ENCODE measurements at regions not wholly inside any gene's neighbourhood (a gene's known extent, or its start where the extent isn't known, plus 50 kb on each side); places are given as distances from the start of the nearest gene placed in this dataset.
"Not testable (repeated sequence)": the region's sequence is repeated elsewhere in the genome, so short reads cannot be mapped to it uniquely, and the experiment has no call there.

GRCh38 chrX:124181515-124181914, 150.9 kb upstream of the TEX13D start:
- H3K27ac ChIP-seq (ENCODE audit: low read depth, low read length); H3K9me3 ChIP-seq (ENCODE audit: control insufficient read depth, insufficient read depth, low read length); POLR2A ChIA-PET; H3K27me3 ChIP-seq (ENCODE audit: control insufficient read depth, insufficient read depth, low read length); DNase-seq (ENCODE audit: low read depth, low spot score); H3K4me3 ChIP-seq (ENCODE audit: low read depth, low read length); CTCF ChIA-PET: not testable (repeated sequence)

- H3K27ac ChIP-seq (ENCODE audit: low read depth, low read length): no peak overlapping the region
- H3K4me3 ChIP-seq (ENCODE audit: low read depth, low read length): no peak overlapping the region
- no peaks in the 10 kb centered on the region for H3K27me3 ChIP-seq (ENCODE audit: control insufficient read depth, insufficient read depth, low read length)
- ChIA-PET POLR2A (no interaction called here), CTCF (no interaction called here)
- DNase-seq (ENCODE audit: low read depth, low spot score): no peak
- H3K9me3 ChIP-seq (ENCODE audit: control insufficient read depth, insufficient read depth, low read length): no peaks in the 10 kb centered on the region
- TF ChIP-seq CTCF (IDR thresholded peaks at IDR 0.05; ENCODE audit: low read depth, low read length): no peak
Measured at GRCh38 chrX:124190440-124190839, 142.0 kb upstream of the TEX13D start.

GRCh38 chrX:124194199-124194598, 138.3 kb upstream of the TEX13D start:
- Histone ChIP-seq H3K27me3 (ENCODE audit: control insufficient read depth, insufficient read depth, low read length) (no peaks in the 10 kb centered on the region), H3K4me3 (ENCODE audit: low read depth, low read length) (no peak overlapping the region), H3K27ac (ENCODE audit: low read depth, low read length) (no peak overlapping the region), H3K9me3 (ENCODE audit: control insufficient read depth, insufficient read depth, low read length) (no peaks in the 10 kb centered on the region)
- POLR2A ChIA-PET: no interaction called here
- TF ChIP-seq CTCF (IDR thresholded peaks at IDR 0.05; ENCODE audit: low read depth, low read length): no peak
- no peak for DNase-seq (ENCODE audit: low read depth, low spot score)
- CTCF ChIA-PET: interaction anchor here (1.3 kb wide), 1 partner anchor 10 kb away, joined by 3 read pairs; no protein-coding TSS in a partner anchor

- no peak overlapping the region for H3K27ac ChIP-seq (ENCODE audit: low read depth, low read length)
- CTCF ChIA-PET: interaction anchor here (1.3 kb wide), 1 partner anchor 9 kb away, joined by 3 read pairs; no protein-coding TSS in a partner anchor
- H3K27me3 ChIP-seq (ENCODE audit: control insufficient read depth, insufficient read depth, low read length): no peaks in the 10 kb centered on the region
- H3K4me3 ChIP-seq (ENCODE audit: low read depth, low read length): no peak overlapping the region
- no peak for TF ChIP-seq CTCF (IDR thresholded peaks at IDR 0.05; ENCODE audit: low read depth, low read length)
- H3K9me3 ChIP-seq (ENCODE audit: control insufficient read depth, insufficient read depth, low read length): no peaks in the 10 kb centered on the region
- no peak for DNase-seq (ENCODE audit: low read depth, low spot score)
- POLR2A ChIA-PET: no interaction called here
Measured at GRCh38 chrX:124194901-124195300, 137.6 kb upstream of the TEX13D start.

- no peak overlapping the region for H3K4me3 ChIP-seq (ENCODE audit: low read depth, low read length)
- H3K9me3 ChIP-seq (ENCODE audit: control insufficient read depth, insufficient read depth, low read length): no peaks in the 10 kb centered on the region
- no peak for DNase-seq (ENCODE audit: low read depth, low spot score)
- POLR2A ChIA-PET: no interaction called here
- CTCF ChIA-PET: interaction anchor here (1.4 kb wide), 1 partner anchor 9 kb away, joined by 3 read pairs; no protein-coding TSS in a partner anchor
- H3K27ac ChIP-seq (ENCODE audit: low read depth, low read length): no peak overlapping the region
- TF ChIP-seq CTCF (IDR thresholded peaks at IDR 0.05; ENCODE audit: low read depth, low read length): no peak
- H3K27me3 ChIP-seq (ENCODE audit: control insufficient read depth, insufficient read depth, low read length): no peaks in the 10 kb centered on the region
Measured at GRCh38 chrX:124203311-124203710, 129.1 kb upstream of the TEX13D start.

- CTCF ChIA-PET: no interaction called here
- no peak overlapping the region for H3K4me3 ChIP-seq (ENCODE audit: low read depth, low read length)
- POLR2A ChIA-PET: no interaction called here
- no peaks in the 10 kb centered on the region for H3K9me3 ChIP-seq (ENCODE audit: control insufficient read depth, insufficient read depth, low read length)
- no peak for TF ChIP-seq CTCF (IDR thresholded peaks at IDR 0.05; ENCODE audit: low read depth, low read length)
- no peaks in the 10 kb centered on the region for H3K27me3 ChIP-seq (ENCODE audit: control insufficient read depth, insufficient read depth, low read length)
- no peak overlapping the region for H3K27ac ChIP-seq (ENCODE audit: low read depth, low read length)
- DNase-seq (ENCODE audit: low read depth, low spot score): no peak
Measured at GRCh38 chrX:124208660-124209059, 123.8 kb upstream of the TEX13D start.
